Mesendoderm (in vitro differentiated cells): ENCODE measurements at regions not wholly inside any gene's neighbourhood (a gene's known extent, or its start where the extent isn't known, plus 50 kb on each side); places are given as distances from the start of the nearest gene placed in this dataset.
"Not testable (repeated sequence)": the region's sequence is repeated elsewhere in the genome, so short reads cannot be mapped to it uniquely, and the experiment has no call there.

Experiments
- DNase-seq: peaks from one replicate; pipeline ENCODE4 v3.0.0; 2013
- H2AK5ac ChIP-seq: 2 replicates; pipeline ENCODE4 v1.6.1; 2013; ENCODE audit warnings: low read length, inconsistent platforms
- H2BK120ac ChIP-seq: 2 replicates; pipeline ENCODE4 v1.6.1; 2013; ENCODE audit warnings: low read depth, mild to moderate bottlenecking, low read length, moderate library complexity, mixed read lengths
- H2BK15ac ChIP-seq: replicated peaks from 2 replicates; pipeline ENCODE4 v1.6.1; 2013; ENCODE audit warnings: low read depth, mild to moderate bottlenecking, moderate library complexity
- H2BK5ac ChIP-seq: 2 replicates; pipeline ENCODE4 v1.6.1; 2013; ENCODE audit warnings: low read length, inconsistent platforms
- H3K18ac ChIP-seq: 2 replicates; pipeline ENCODE4 v1.6.1; 2013; ENCODE audit warnings: mild to moderate bottlenecking, low read length, mixed read lengths
- H3K23ac ChIP-seq: one replicate; pipeline ENCODE4 v1.6.1; 2013; ENCODE audit warnings: low read length
- H3K27ac ChIP-seq: 2 replicates; pipeline ENCODE4 v1.5.1; 2013; ENCODE audit warnings: low read depth, mild to moderate bottlenecking, inconsistent platforms, low read length, moderate library complexity
- H3K27me3 ChIP-seq: 2 replicates; pipeline ENCODE4 v1.6.1; 2013; ENCODE audit warnings: low read length, control low read depth, mild to moderate bottlenecking, inconsistent platforms; ENCODE audit not compliant: insufficient read depth, poor library complexity
- H3K36me3 ChIP-seq: 2 replicates; pipeline ENCODE4 v1.6.1; 2013; ENCODE audit warnings: low read length, inconsistent platforms; ENCODE audit not compliant: control insufficient read depth, insufficient read depth
- H3K4ac ChIP-seq: one replicate; pipeline ENCODE4 v1.6.1; 2013; ENCODE audit warnings: low read depth, mild to moderate bottlenecking, low read length, moderate library complexity
- H3K4me1 ChIP-seq: 2 replicates; pipeline ENCODE4 v1.6.1; 2013; ENCODE audit warnings: low read depth, low read length, inconsistent platforms; ENCODE audit not compliant: control insufficient read depth
- H3K4me2 ChIP-seq: 2 replicates; pipeline ENCODE4 v1.6.1; 2013; ENCODE audit warnings: low read length
- H3K4me3 ChIP-seq: 2 replicates; pipeline ENCODE4 v1.5.1; 2013; ENCODE audit warnings: mild to moderate bottlenecking, low read length
- H3K56ac ChIP-seq: one replicate; pipeline ENCODE4 v1.6.1; 2013; ENCODE audit warnings: low read length
- H3K79me1 ChIP-seq: 2 replicates; pipeline ENCODE4 v1.6.1; 2013; ENCODE audit warnings: low read length, inconsistent platforms
- H3K79me2 ChIP-seq: 2 replicates; pipeline ENCODE4 v1.6.1; 2013; ENCODE audit warnings: mild to moderate bottlenecking, low read length; ENCODE audit not compliant: control insufficient read depth, insufficient read depth
- H3K9ac ChIP-seq: 2 replicates; pipeline ENCODE4 v1.6.1; 2013; ENCODE audit warnings: low read length, inconsistent platforms
- H4K5ac ChIP-seq: one replicate; pipeline ENCODE4 v1.6.1; 2013; ENCODE audit warnings: low read length
- H4K8ac ChIP-seq: one replicate; pipeline ENCODE4 v1.6.1; 2013; ENCODE audit warnings: low read depth, mild to moderate bottlenecking, control low read depth, low read length, moderate library complexity
- WGBS: extraction: QIAGEN DNeasy Blood & Tissue Kit; methylation state at CpG from one replicate; pipeline ENCODE4 v1.1.7; 2013; ENCODE audit warnings: low lambda C conversion rate, missing lambda C conversion rate; ENCODE audit not compliant: insufficient coverage; ENCODE audit errors: extremely low coverage; 5-methylcytosine and 5-hydroxymethylcytosine counted together

DNA sequence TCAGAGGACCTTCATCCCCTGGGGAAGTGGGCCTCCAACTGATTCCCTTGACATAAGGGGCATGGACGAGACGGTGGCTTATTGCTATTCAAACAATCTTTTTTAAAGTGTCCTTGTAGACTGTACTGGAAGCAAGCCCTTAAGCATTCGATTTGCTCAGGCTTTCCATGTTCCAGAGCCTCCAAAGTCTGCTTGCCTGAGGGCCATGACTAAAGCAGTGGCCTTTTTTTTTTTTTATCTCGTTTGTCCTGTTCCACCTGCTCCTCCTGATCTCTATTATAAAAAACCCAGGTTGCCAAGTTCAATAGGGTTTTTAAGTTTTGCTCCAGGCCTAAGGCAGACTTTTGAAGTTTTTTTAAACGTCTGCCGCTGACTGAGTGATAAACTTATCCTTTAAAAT, 103.7 kb upstream of the AADAT start:
- Histone ChIP-seq H2BK15ac (no peak overlapping the region), H4K8ac (no peak overlapping the region), H3K79me2 (no peaks in the 10 kb centered on the region), H3K27me3 (no peaks in the 10 kb centered on the region), H3K4me2 (no peak overlapping the region), H3K79me1 (no peaks in the 10 kb centered on the region), H3K18ac (no peak overlapping the region), H3K4me1 (no peaks in the 10 kb centered on the region), H3K4me3 (no peak overlapping the region), H3K4ac (no peak overlapping the region), H3K56ac (no peak overlapping the region), H3K9ac (no peak overlapping the region), H2BK120ac (no peak overlapping the region), H3K36me3 (no peaks in the 10 kb centered on the region), H3K23ac (no peak overlapping the region), H3K27ac (no peak overlapping the region), H4K5ac (no peak overlapping the region), H2AK5ac (no peak overlapping the region), H2BK5ac (no peak overlapping the region)
- no peak for DNase-seq
- no CpG with 5 or more reads among the region's 6 CpGs for WGBS

DNA sequence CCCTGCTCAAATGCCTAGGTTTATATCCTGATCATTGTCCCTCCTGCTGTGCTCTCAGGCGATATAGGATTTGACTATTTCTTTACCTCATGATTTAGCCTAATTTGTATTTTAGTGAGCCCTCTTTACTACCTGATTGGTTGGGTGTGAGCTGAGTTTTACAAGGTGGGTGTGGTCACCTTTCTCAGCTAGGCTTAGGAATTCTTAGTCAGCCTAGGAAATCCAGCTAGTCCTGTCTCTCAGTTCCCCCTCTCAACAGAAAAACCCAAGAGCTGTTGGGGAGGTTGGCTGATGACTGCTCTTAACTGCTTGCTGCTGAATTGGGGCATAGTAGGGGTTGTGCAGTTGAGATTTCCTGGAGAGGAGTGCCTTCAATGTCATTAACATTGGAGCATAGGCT, 100.5 kb upstream of the AADAT start:
- Histone ChIP-seq H3K4ac (no peak overlapping the region), H2BK15ac (no peak overlapping the region), H2BK5ac (no peak overlapping the region), H4K8ac (no peak overlapping the region), H3K4me3 (no peak overlapping the region), H3K4me2 (no peak overlapping the region), H4K5ac (no peak overlapping the region), H3K23ac (no peak overlapping the region), H3K18ac (no peak overlapping the region), H2AK5ac (no peak overlapping the region), H2BK120ac (no peak overlapping the region), H3K9ac (no peak overlapping the region), H3K79me2 (no peaks in the 10 kb centered on the region), H3K27ac (no peak overlapping the region), H3K79me1 (no peaks in the 10 kb centered on the region), H3K36me3 (no peaks in the 10 kb centered on the region), H3K27me3 (no peaks in the 10 kb centered on the region), H3K4me1 (no peaks in the 10 kb centered on the region), H3K56ac (no peak overlapping the region)
- WGBS: no CpG with 5 or more reads among the region's 1 CpG
- DNase-seq: no peak

- no CpG with 5 or more reads among the region's 1 CpG for WGBS
- no peaks in the 10 kb centered on the region for H3K27me3 ChIP-seq
Measured at GRCh38 chr4:170170861-170171260, 81.1 kb upstream of the AADAT start.

GRCh38 chr4:170169699-170170098, 79.9 kb upstream of the AADAT start:
- no peak overlapping the region for H3K18ac ChIP-seq

More at GRCh38 chr4:170170861-170171260, 81.1 kb upstream of the AADAT start:
- H3K36me3 ChIP-seq: no peaks in the 10 kb centered on the region
- H3K4me1 ChIP-seq: no peaks in the 10 kb centered on the region
- H4K8ac ChIP-seq: no peak overlapping the region
- no peak overlapping the region for H2AK5ac ChIP-seq
- no peak overlapping the region for H3K27ac ChIP-seq
- no peak for DNase-seq
- H3K4me3 ChIP-seq: no peak overlapping the region
- H3K18ac ChIP-seq: no peak overlapping the region
- no peaks in the 10 kb centered on the region for H3K79me2 ChIP-seq
- H3K9ac ChIP-seq: no peak overlapping the region
- no peaks in the 10 kb centered on the region for H3K79me1 ChIP-seq
- no peak overlapping the region for H2BK5ac ChIP-seq
- no peak overlapping the region for H3K56ac ChIP-seq
- no peak overlapping the region for H3K23ac ChIP-seq
- H4K5ac ChIP-seq: no peak overlapping the region
- no peak overlapping the region for H2BK120ac ChIP-seq
- no peak overlapping the region for H3K4me2 ChIP-seq
- no peak overlapping the region for H2BK15ac ChIP-seq
- H3K4ac ChIP-seq: no peak overlapping the region

DNA sequence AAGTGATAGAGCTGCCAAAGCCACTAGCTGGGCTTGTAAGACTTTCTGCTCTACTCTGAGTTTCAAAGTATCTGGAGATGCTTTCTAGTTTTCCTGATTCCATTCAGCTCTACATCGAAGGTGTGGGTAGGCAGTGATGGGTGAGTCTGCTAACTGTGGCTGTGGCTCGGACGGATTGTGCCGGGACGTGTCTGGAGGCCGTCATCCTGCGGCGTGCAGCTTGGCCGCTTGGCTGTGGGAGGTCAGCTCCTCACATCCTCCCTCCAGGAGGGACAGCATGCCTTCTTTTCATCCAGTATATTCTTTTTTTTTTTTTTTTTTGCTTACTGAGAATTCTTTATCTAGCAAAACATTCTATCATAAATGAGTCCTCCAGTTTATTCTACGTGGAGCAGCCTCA, 77.9 kb upstream of the AADAT start:
- H2BK120ac ChIP-seq: no peak overlapping the region
- WGBS: no CpG with 5 or more reads among the region's 10 CpGs

More at GRCh38 chr4:170169699-170170098, 79.9 kb upstream of the AADAT start:
- Histone ChIP-seq H3K23ac (no peak overlapping the region), H3K79me1 (no peaks in the 10 kb centered on the region), H2BK15ac (no peak overlapping the region), H3K4me1 (no peaks in the 10 kb centered on the region), H3K9ac (no peak overlapping the region), H3K4ac (no peak overlapping the region), H4K5ac (no peak overlapping the region), H2BK5ac (no peak overlapping the region), H3K4me3 (no peak overlapping the region), H3K4me2 (no peak overlapping the region), H3K56ac (no peak overlapping the region), H2AK5ac (no peak overlapping the region), H3K27ac (no peak overlapping the region), H3K79me2 (no peaks in the 10 kb centered on the region), H2BK120ac (no peak overlapping the region), H4K8ac (no peak overlapping the region), H3K36me3 (no peaks in the 10 kb centered on the region), H3K27me3 (no peaks in the 10 kb centered on the region)
- no CpG with 5 or more reads among the region's 3 CpGs for WGBS
- no peak for DNase-seq

DNA sequence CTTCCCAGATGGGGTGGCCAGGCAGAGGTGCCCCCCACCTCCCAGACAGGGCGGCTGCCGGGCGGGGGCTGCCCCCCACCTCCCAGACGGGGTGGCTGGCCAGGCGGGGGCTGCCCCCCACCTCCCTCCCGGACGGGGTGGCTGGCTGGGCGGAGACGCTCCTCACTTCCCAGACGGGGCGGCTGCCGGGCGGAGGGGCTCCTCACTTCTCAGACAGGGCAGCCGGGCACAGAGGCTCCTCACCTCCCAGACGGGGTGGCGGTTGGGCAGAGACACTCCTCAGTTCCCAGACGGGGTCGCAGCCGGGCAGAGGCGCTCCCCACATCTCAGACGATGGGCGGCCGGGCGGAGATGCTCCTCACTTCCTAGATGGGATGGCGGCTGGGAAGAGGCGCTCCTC, 76.4 kb upstream of the AADAT start:
- not testable (repeated sequence) for H3K4ac ChIP-seq, H3K36me3 ChIP-seq, H2AK5ac ChIP-seq, H3K9ac ChIP-seq, H3K23ac ChIP-seq, H2BK5ac ChIP-seq, H2BK120ac ChIP-seq, H3K4me2 ChIP-seq, H3K56ac ChIP-seq, H3K79me1 ChIP-seq, H2BK15ac ChIP-seq, H4K5ac ChIP-seq, H3K18ac ChIP-seq, H3K79me2 ChIP-seq, H4K8ac ChIP-seq, H3K27me3 ChIP-seq, H3K27ac ChIP-seq, DNase-seq, H3K4me1 ChIP-seq, H3K4me3 ChIP-seq
- WGBS: no CpG with 5 or more reads among the region's 26 CpGs

More for the DNA sequence above, 77.9 kb upstream of the AADAT start:
- no peak overlapping the region for H3K4me2 ChIP-seq
- no peak overlapping the region for H3K4me3 ChIP-seq
- H2BK15ac ChIP-seq: no peak overlapping the region
- no peak overlapping the region for H2AK5ac ChIP-seq
- H4K5ac ChIP-seq: no peak overlapping the region
- H3K56ac ChIP-seq: no peak overlapping the region
- H3K27me3 ChIP-seq: no peaks in the 10 kb centered on the region
- H4K8ac ChIP-seq: no peak overlapping the region
- H2BK5ac ChIP-seq: no peak overlapping the region
- no peak for DNase-seq
- no peak overlapping the region for H3K18ac ChIP-seq
- H3K36me3 ChIP-seq: no peaks in the 10 kb centered on the region
- H3K23ac ChIP-seq: no peak overlapping the region
- H3K4ac ChIP-seq: no peak overlapping the region
- no peak overlapping the region for H3K9ac ChIP-seq
- H3K4me1 ChIP-seq: no peaks in the 10 kb centered on the region
- no peaks in the 10 kb centered on the region for H3K79me1 ChIP-seq
- no peaks in the 10 kb centered on the region for H3K79me2 ChIP-seq
- no peak overlapping the region for H3K27ac ChIP-seq
